HG02885 (cell line): ENCODE measurements at regions not wholly inside any gene's neighbourhood (a gene's known extent, or its start where the extent isn't known, plus 50 kb on each side); places are given as distances from the start of the nearest gene placed in this dataset.

Source experiments
- ATAC-seq: cut with Tn5 transposase; IDR thresholded peaks from one replicate; pipeline ENCODE4 v1.9.1; 2021; ENCODE audit warnings: mild to moderate bottlenecking; ENCODE audit not compliant: unreplicated experiment, poor library complexity

DNA sequence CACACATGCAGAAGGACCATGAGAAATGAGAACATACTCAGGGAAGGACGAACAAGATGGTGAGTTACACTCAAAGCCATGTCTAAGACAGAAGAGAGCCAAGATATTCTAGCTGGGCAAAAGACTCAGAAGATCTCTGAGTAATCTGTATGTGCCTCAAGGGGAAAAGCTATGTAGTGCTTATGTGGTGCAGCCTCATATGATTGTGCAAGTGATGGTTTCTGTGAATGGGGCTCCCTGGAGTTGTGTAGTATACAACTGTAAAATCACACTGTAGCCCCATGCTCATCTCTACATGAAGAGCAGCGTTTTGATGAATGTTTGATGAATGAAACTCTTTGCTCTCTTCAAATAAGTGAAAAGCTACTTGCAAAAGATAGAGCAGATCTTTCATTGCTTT is 57.5 kb downstream of the OSR1 start:
- no peak for ATAC-seq

DNA sequence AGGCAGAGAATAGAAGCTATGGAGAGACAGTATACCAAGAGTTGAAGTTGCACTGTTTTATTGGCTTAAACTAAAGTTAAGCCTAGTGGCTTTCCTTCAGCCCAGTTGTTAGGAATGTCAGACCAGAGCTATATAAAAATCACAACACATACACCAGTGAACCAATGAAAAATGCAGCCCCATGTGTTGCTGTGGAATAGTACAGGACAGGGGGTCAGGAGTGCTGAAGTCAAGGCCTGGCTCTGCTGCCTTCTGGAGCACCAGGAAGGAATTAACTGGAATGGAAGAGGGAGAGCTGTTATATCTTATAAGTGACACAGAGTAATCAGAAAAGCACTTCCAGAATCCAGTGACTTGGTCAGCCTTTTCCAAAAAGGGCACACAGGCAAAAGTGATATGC is 58.9 kb downstream of the OSR1 start:
- no peak for ATAC-seq

DNA sequence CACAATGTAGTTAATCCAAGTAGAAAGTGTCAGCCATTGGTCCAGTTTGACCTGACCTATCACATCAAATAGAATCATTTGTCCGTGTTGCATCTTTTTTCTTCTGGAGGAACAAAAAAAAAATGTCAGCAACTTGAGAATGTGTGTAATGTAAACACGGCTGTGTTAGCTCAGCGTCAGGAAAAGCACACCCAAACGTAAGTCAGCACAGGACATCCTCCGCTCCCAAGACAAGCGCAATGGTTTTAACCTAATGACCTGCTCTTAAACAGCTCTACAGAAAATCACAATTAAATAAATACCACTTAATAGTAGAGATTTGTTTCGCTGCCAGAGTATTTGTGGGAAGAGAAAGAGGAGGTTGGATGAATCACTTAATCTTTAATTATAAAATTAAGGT is 59.4 kb downstream of the OSR1 start:
- ATAC-seq: no peak

DNA sequence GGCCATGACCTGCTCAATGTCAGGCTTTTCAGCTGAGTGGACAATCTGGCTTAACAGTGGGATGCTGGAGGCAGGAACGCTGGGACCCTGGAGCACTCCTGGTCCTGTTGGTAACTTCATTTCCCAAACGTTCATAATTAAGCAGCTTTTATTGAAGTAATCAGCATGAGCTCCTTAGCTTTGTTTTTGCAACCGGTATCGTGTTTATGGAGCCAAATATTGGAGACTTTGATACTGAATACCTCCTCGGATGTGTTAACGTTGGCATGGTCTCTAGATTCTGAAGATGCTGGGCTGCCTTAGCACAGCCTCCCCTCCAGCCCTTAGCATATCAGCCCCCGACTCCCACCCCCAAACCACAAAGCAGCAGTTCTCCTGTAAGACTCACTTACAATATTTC is 60.7 kb downstream of the OSR1 start:
- no peak for ATAC-seq

DNA sequence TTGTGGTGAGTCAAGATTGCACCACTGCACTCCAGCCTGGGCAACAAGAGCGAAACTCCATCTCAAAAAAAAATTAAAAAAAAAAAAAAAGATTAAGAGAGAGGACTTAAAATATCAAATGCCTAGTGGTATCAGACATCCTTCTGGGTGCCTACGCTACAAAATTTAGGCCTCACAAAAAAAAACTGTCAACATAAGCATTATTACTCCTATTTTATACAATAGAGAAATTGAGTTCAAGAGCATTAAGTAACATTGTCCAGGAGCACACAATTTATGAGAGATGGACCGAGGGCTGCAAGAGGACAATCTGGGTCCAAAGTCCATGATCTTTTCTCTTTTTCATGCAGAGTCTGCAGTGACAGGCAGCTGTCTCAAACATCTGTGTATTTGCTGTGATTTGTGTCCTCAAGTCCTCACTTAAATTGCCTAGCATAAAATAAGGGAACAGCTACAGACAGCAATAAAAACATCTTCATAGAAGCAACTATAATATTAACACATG is 62.4 kb downstream of the OSR1 start:
- no peak for ATAC-seq

DNA sequence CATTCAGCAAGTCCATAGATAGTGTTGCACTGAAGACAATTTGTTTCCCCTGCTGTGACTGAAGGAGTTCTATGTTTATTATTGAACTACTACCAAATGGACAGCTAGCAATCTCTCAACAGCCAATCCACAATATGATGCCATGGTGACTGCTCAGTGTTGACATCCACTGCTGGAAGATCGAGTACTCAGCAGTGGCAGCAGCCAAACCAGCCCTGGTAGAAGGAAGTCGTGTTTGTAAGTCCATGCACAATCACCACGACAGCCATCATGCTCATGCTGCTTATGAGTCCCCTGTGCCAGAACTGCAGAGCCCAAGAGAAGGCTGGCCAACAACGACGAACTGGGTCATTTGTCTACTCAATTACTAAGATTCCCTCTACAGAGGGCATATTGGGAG is 66.4 kb downstream of the OSR1 start:
- ATAC-seq: no peak

DNA sequence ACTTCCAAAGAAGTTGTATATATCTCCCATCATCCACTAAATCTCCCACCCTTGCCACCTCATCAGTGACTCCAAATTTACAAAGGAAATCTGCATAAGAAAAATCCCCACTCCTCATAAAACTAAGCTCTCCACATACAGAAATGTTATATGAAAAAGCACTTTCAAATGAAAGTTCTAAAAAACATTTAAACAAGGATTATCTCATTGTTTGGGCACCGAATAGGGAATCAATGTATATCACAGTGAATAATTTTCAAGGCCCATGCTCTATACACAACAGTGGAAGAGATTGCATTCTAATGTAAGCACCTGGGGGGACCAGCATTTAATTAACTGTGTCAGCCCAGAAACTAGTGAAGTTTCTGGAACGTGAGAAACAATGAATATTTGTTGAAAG is 70.1 kb downstream of the OSR1 start:
- ATAC-seq: no peak

DNA sequence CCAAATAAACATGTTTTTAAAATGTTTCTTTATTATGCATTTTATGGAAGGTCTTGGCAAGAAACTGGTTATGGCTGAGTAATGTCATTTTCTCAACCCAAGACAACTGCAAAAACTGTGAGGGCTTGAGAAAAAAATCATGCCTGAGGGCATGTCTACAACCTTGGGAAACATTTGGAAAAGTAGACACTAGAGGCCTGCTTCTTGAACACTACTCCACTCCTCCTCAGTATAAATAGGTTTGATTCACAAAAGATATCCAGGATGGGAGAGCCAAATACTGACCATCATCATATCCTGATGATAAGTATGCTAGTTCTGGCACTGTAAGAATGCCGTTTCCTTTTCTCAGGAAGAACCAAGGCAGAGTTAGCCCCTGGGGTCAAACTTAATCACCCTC is 71.1 kb downstream of the OSR1 start:
- no peak for ATAC-seq

DNA sequence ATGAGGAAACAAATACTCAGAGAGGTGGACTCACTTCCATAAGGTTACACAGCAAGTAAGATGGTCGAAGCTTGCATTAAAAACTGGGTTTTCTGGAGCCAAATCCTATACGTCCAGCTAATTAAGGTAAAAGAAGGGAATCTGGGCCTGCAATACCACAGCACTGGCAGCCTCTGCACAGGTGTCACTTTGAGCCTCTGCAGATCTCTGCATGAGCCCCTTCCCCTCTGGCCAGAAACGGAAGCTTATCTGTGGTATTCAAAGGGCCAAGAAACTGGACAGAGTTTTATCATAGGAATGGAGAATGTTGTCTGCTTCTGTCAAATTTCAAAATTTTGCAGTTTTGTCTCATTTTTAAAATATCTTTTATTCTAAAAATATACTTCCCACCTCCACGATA is 76.1 kb downstream of the OSR1 start:
- no peak for ATAC-seq

DNA sequence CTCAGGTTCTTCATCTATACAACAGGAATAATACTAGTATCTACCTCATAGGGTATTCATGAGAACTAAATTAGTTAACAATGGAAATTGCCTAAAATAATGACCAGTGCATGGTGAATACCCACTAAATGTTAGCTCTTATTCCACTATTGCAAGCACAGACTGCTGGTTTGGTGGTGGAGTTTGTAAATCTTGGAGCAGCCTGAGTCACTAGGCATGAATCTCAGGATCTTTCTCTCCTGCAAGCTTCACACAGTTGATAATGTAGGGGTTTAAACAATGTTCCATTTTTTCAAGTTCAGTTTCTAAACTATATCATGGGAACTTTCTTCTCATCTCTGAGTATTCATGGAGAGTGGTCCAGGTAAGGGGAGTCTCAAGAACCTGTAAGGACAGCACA is 84.0 kb downstream of the OSR1 start:
- no peak for ATAC-seq

DNA sequence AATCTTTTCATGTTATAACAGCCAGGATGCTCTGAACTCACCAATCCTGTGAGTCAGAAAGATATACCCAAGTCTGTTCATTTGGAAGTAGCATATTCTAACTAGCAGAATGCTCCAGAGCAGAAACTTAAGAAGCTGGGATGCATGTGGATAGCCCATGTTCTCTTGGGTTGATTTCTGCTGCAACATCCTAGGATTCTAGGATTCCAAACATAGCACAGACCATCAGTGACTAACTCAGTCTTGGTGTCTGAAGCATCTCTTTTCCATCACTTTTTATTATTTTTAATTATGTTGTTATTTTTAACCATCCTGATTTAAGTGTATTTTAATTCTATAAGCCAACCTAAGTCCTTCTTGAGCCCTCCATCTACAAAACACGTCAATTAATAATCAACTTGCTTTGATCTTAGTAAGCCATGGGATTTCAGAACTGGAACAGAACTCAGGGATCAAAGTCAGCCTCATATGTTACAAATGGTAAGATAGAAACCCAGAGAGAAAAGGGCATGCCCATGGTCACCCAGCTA is 85.4 kb downstream of the OSR1 start:
- ATAC-seq: no peak

DNA sequence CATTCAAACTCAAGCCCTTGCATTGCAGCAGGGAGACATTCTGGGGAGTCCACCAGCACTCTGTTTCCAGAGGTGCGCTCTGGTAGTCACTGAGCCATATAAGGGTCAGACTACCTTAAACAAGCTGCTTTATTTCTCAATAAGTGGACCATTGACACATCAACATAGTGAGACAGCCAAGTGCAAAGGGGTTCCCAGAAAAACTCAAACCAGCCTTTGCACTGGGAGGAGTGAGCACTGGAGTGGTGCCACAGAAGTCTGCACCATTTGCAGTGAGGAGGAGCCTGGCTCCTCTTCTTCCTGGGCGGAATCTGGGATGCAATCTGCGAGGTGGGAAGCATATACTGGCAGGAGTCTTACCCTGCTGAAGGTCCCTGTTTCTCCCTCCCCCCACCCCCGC is 86.4 kb downstream of the OSR1 start:
- no peak for ATAC-seq

DNA sequence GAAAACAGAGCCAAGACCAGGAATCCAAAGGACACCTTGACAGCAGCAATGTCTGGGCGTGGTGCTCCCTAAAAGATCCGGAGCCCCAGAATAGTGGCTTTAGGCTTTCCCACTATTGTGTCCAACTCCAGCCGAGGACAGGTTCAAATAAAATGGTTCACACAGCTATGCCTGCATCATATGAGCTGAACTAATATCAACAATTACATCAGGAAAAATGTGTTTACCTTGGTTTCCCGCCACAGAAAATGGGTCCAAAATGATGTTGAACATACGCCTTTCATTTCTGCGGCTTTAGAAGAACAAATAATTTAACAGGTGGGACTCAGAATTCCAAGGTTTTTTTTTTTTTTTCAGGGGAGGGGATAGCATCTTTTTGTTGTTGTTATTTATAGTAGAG is 93.6 kb downstream of the OSR1 start:
- no peak for ATAC-seq

DNA sequence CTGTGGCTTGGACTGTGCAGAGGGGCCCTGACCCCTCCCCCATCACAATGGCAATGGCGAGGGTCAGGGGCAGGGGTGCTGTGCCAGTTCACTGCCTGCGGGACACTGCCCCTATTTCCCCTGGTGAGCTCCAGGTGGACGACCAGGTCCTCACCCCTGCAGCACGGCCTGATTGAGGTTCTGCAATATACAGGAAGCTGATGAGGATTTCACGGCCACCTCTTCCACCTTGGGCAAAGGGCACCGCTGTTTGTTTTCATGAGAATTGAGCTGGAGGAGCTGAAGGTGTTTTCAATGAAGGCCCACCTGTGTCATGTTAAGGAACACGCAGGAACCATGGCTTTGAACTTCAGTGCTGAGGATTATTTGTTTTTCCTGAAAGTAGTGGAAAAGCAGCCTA is 96.3 kb downstream of the OSR1 start:
- ATAC-seq: no peak

DNA sequence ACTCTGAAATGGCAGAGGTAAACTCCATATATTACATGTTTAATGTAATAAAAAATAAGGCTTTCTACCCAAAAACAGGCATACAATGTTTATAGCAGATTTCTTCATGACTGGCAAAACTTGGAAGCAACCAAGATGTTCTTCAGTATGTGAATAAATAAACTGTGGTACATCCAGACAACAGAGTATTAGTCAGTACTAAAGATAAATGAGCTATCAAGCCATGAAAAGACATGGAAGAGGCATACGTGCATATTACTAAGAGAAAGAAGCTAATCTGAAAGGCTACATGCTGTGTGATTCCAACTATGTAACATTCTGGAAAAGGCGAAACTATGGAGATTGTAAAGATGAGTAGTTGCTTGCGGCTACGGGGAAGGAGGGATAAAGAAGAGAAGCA is 97.4 kb downstream of the OSR1 start:
- ATAC-seq: no peak

DNA sequence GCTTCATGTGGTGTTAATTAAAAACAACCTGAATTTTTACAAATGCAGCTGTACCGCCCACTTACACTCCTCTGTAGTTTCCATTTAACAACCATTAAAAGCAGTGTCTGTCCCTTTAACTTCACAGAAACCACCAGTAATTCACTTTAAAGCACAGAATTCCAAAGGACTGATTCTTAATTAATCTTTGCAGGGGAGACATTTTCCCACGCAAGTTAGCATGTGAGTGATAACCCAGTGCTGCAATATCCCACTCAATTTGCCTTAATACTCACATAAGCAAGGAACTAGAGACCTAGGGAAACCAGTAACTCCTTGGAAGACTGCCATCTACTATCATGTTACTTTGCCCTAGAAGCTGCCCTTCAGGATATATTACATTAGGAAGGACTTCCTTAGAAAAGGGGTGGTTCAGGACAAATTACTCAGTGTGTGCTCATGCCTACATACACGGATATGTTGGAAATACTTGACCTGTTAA is 102.3 kb downstream of the OSR1 start:
- no peak for ATAC-seq

DNA sequence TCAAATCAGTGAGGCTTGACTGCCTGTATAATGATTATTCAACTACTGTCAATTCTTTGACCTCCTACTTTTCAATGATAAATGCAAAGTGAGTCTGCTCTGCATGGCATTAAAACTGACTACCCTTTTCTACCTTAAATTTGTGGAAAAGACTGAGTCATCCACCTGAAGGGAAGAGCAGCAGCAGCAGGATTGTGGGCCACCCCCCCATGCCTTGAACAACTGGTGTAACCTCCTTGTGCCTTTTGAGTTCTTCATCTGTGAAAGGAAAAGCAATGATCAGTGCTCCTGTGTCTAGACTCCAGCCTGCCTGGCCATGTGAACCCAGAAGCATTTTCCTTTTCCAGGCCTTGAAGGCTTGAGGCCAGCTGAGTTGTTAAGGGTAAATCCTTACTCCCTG is 102.9 kb downstream of the OSR1 start:
- no peak for ATAC-seq

DNA sequence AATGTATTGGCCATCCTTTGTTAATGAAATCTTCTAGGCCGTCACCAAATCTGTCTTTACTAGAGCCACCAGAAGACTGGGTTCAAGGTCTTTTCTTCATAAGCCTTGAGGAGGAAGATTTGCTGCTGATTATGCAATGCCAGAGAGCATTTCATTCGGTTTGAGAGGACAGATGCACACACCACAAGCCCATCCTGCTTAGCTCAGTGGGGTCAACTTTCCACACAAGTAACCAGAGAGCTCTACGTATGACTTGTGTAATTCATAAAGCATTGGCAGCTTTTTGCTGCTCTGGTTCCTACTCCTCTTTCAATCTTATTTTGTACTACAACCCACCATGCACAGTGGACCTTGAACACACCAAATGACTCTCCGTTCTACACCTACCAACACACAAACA is 106.9 kb downstream of the OSR1 start:
- ATAC-seq: no peak

DNA sequence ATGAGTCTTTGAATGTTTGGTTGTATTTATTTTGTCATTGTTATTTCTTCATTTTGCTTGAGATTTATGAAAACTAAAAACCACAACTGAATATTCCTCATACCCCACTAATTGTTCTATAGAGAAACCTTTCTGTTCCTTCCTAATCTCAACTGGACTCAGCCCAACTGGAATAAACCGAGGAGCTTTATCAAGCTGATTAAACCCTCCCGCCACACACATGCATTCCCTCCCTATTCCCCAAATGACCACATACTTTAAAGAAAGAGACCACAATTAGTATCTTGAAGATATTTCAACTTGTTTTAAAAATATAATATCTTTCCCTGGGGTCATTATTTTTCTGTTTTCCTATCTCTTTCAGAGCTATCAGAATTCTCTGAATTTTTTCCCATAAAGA is 107.5 kb downstream of the OSR1 start:
- no peak for ATAC-seq

DNA sequence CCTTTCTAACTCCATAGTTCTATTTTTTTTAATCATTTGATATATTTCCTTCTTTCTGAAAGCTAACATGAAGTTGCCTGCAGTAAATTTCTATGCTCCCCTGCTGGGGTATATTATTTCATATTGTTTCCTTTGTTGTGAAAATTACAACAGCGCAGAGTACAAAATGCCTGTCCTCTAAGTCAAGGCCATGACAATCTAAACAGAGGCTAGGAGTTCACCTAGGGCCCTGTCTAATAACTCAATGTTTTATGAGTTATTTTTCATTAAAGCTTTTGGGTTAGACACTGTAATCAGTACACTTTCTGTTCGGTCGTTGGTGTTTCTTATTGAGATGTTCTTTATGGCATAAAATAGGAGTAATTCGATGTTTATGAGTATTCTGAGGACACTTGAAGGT is 111.2 kb downstream of the OSR1 start:
- ATAC-seq: no peak

DNA sequence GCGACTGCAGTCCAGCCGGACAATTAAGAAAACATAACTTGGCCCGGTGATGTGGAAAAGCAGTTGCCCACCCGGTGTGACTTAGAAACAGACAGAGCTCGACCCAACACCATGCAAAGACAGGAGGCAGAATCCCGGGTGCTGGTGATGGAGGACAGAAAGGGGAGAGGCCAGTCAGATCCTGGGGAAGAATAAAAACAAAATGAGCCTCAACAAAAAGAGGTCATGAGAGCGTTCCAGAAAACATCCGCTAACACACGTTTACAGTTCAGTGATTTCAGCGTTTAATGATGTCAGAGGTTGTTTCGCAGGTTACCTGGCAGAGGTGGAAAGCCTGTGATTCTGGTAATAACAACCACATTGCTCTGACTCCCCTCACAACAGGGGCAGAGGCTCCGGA is 111.9 kb downstream of the OSR1 start:
- ATAC-seq: no peak

DNA sequence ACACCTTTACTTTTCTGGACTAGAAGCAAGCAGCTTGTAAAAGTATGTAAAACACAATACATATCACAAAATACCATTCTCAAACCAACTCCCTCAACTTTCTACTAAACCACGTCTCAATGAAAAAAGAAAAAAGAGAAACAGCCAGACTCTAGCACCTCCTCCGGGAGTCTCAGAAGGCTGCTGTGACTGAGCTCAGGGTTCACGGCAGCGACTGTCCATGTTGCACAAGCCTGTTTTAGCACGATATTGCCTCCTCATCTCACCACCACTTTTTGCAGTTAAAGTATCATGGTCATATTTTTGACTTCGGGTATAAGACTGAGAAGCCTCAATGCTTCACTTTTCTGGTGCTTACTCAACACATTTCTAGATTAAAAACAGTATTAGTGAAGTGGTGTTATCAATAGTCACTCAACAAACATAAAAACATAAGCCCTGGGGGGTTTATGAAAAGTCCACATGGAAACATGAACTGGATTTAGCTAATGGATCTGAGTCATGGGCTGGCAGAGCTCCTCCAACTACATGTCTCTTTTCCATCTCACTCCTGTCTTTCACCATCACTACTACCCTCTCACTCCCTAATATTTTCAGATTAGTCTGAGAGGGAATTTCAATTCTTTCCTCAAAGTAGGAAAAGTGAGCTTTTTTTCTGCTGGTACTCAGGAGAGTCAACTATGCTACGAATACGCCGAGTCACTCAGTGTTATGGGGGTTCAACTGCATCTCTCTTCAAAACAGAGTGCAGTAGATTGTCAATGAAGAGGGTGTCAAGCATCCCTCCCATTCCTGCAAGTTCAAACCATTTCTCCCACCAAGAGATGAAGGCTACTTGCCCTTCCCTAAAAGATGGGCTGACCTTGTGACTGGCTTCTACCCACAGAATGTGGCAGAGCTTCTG is 113.7 kb downstream of the OSR1 start:
- no peak for ATAC-seq
